CD4-positive, alpha-beta T cell treated with Interleukin-4 for 4 hours (primary cell): ENCODE measurements at regions not wholly inside any gene's neighbourhood (a gene's known extent, or its start where the extent isn't known, plus 50 kb on each side); places are given as distances from the start of the nearest gene placed in this dataset.

Experiments used
- DNase-seq: peaks from one replicate; pipeline ENCODE4 v3.0.0-alpha.2; 2020

- no peak for DNase-seq
Observed at GRCh38 chr9:86557063-86557766, 203.0 kb upstream of the TUT7 start.

GRCh38 chr9:86555661-86556060 lies 201.5 kb upstream of the TUT7 start:
- DNase-seq: no peak

- DNase-seq: no peak
Observed at GRCh38 chr9:86550401-86550800, 196.2 kb upstream of the TUT7 start.

- no peak for DNase-seq
Observed at GRCh38 chr9:86549920-86550319, 195.7 kb upstream of the TUT7 start.

GRCh38 chr9:86549401-86549811 lies 195.2 kb upstream of the TUT7 start:
- DNase-seq: no peak

- no peak for DNase-seq
Observed at GRCh38 chr9:86548220-86548619, 194.0 kb upstream of the TUT7 start.

- DNase-seq: no peak
Observed at GRCh38 chr9:86547571-86547970, 193.4 kb upstream of the TUT7 start.

- DNase-seq: no peak
Observed at GRCh38 chr9:86546712-86547111, 192.5 kb upstream of the TUT7 start.

GRCh38 chr9:86545090-86545489 lies 190.9 kb upstream of the TUT7 start:
- no peak for DNase-seq

GRCh38 chr9:86541014-86541570 lies 186.9 kb upstream of the TUT7 start:
- DNase-seq: no peak

- DNase-seq: no peak
Observed at GRCh38 chr9:86535406-86535915, 181.3 kb upstream of the TUT7 start.

- DNase-seq: no peak
Observed at GRCh38 chr9:86534572-86535258, 180.5 kb upstream of the TUT7 start.

GRCh38 chr9:86531971-86532640 lies 177.9 kb upstream of the TUT7 start:
- DNase-seq: no peak

GRCh38 chr9:86531273-86531970 lies 177.2 kb upstream of the TUT7 start:
- DNase-seq: no peak

- DNase-seq: no peak
Observed at GRCh38 chr9:86529496-86530275, 175.5 kb upstream of the TUT7 start.

GRCh38 chr9:86526021-86526420 lies 171.8 kb upstream of the TUT7 start:
- no peak for DNase-seq

- DNase-seq: no peak
Observed at GRCh38 chr9:86525182-86525581, 171.0 kb upstream of the TUT7 start.

GRCh38 chr9:86521977-86522376 lies 167.8 kb upstream of the TUT7 start:
- no peak for DNase-seq

GRCh38 chr9:86521322-86521721 lies 167.1 kb upstream of the TUT7 start:
- DNase-seq: no peak

- no peak for DNase-seq
Observed at GRCh38 chr9:86519066-86519615, 164.9 kb upstream of the TUT7 start.

GRCh38 chr9:86517475-86517874 lies 163.3 kb upstream of the TUT7 start:
- DNase-seq: no peak

GRCh38 chr9:86516564-86516963 lies 162.4 kb upstream of the TUT7 start:
- DNase-seq: no peak
